ENCODE measurements at regions not wholly inside any gene's neighbourhood (a gene's known extent, or its start where the extent isn't known, plus 50 kb on each side); places are given as distances from the start of the nearest gene placed in this dataset.

GRCh38 chr10:47081264-47081663 lies 170.0 kb downstream of the PTPN20 start:
- no peaks in the 10 kb centered on the region for H3K9me3 ChIP-seq
- 75 to 80% methylated on average over 4 of the region's 4 CpGs for WGBS, 2 donors
- H3K4me3 ChIP-seq: no peak overlapping the region
- H3K4me1 ChIP-seq: no peaks in the 10 kb centered on the region
- DNase-seq: no peak
- H3K27me3 ChIP-seq: no peaks in the 10 kb centered on the region
- H3K36me3 ChIP-seq (ENCODE audit: low read depth, missing control alignments): no peaks in the 10 kb centered on the region
- TF ChIP-seq CTCF (IDR thresholded peaks at IDR 0.05) (no peak), POLR2A (IDR thresholded peaks at IDR 0.05) (no peak)
- H3K27ac ChIP-seq: no peak overlapping the region
- intact Hi-C loops (cut with DNase I; ENCODE audit: low total_unique reads): no loop called here

- DNase-seq: peak; percentile 62
- TF ChIP-seq CTCF (IDR thresholded peaks at IDR 0.05) (no peak), POLR2A (IDR thresholded peaks at IDR 0.05) (no peak)
These were observed 171.0 kb downstream of the PTPN20 start for GRCh38 chr10:47082055-47082784.

GRCh38 chr10:47087667-47088066 lies 176.4 kb downstream of the PTPN20 start:
- Histone ChIP-seq H3K9me3 (no peaks in the 10 kb centered on the region), H3K27me3 (no peaks in the 10 kb centered on the region), H3K27ac (no peak overlapping the region), H3K4me3 (no peak overlapping the region), H3K36me3 (ENCODE audit: low read depth, missing control alignments) (no peaks in the 10 kb centered on the region), H3K4me1 (no peaks in the 10 kb centered on the region)
- TF ChIP-seq CTCF (IDR thresholded peaks at IDR 0.05) (no peak), POLR2A (IDR thresholded peaks at IDR 0.05) (no peak)
- intact Hi-C loops (cut with DNase I; ENCODE audit: low total_unique reads): no loop called here
- DNase-seq: no peak

More at GRCh38 chr10:47082055-47082784, 171.0 kb downstream of the PTPN20 start:
- Histone ChIP-seq H3K4me1 (no peaks in the 10 kb centered on the region), H3K4me3 (no peak overlapping the region), H3K27me3 (no peaks in the 10 kb centered on the region), H3K27ac (no peak overlapping the region), H3K9me3 (no peaks in the 10 kb centered on the region), H3K36me3 (ENCODE audit: low read depth, missing control alignments) (no peaks in the 10 kb centered on the region)
- intact Hi-C loops (cut with DNase I; ENCODE audit: low total_unique reads): no loop called here
- 75 to 80% methylated on average over 12 of the region's 12 CpGs for WGBS, 2 donors

GRCh38 chr10:47088656-47089354 lies 177.6 kb downstream of the PTPN20 start:
- no peaks in the 10 kb centered on the region for H3K36me3 ChIP-seq (ENCODE audit: low read depth, missing control alignments)
- WGBS, 2 donors: 89 to 90% methylated on average over 10 of the region's 10 CpGs
- H3K4me1 ChIP-seq: no peaks in the 10 kb centered on the region
- intact Hi-C loops (cut with DNase I; ENCODE audit: low total_unique reads): no loop called here
- no peak for DNase-seq
- no peak overlapping the region for H3K4me3 ChIP-seq
- no peaks in the 10 kb centered on the region for H3K9me3 ChIP-seq
- H3K27ac ChIP-seq: no peak overlapping the region
- no peak for TF ChIP-seq POLR2A (IDR thresholded peaks at IDR 0.05)
- no peak for TF ChIP-seq CTCF (IDR thresholded peaks at IDR 0.05)
- H3K27me3 ChIP-seq: no peaks in the 10 kb centered on the region
